Right atrium auricular region (tissue), 2 donors: ENCODE measurements at regions not wholly inside any gene's neighbourhood (a gene's known extent, or its start where the extent isn't known, plus 50 kb on each side); places are given as distances from the start of the nearest gene placed in this dataset.

Source experiments
- DNase-seq: peaks from one replicate; pipeline ENCODE4 v3.0.0-alpha.2; 2019; ENCODE audit warnings: low spot score
- H3K27ac ChIP-seq, 2 donors: fragments of 200-600 bp; sonication (generic); 1 replicate in 1 of 2; 2 replicates in 1 of 2; pipeline ENCODE4 v1.5.1; 2016 to 2019
- H3K27me3 ChIP-seq, 2 donors: fragments of 200-600 bp; sonication (generic); one replicate each; pipeline versions ENCODE4 v1.5.1 to v1.6.0; 2017 to 2019
- H3K36me3 ChIP-seq: fragments of 200-600 bp; sonication (generic); one replicate; pipeline ENCODE4 v1.5.1; 2016
- H3K4me1 ChIP-seq, 2 donors: fragments of 200-600 bp; sonication (generic); one replicate each; pipeline versions ENCODE4 v1.5.1 to v1.6.0; 2017 to 2019
- H3K4me3 ChIP-seq, 2 donors: fragments of 200-600 bp; sonication (generic); 1 replicate in 1 of 2; 2 replicates in 1 of 2; pipeline ENCODE4 v1.5.1; 2017 to 2019; ENCODE audit warnings: mild to moderate bottlenecking in 1 of 2, moderate library complexity in 1 of 2
- H3K9me3 ChIP-seq, 2 donors: fragments of 200-600 bp; sonication (generic); one replicate each; pipeline ENCODE4 v1.5.1; 2019
- TF ChIP-seq, protein P1 (sequence below), 2 donors: fragments of 200-600 bp; sonication (generic); IDR thresholded peaks; one replicate each; pipeline ENCODE4 v1.5.1; 2019; ENCODE audit warnings: antibody characterized with exemption in 2 of 2

DNA sequence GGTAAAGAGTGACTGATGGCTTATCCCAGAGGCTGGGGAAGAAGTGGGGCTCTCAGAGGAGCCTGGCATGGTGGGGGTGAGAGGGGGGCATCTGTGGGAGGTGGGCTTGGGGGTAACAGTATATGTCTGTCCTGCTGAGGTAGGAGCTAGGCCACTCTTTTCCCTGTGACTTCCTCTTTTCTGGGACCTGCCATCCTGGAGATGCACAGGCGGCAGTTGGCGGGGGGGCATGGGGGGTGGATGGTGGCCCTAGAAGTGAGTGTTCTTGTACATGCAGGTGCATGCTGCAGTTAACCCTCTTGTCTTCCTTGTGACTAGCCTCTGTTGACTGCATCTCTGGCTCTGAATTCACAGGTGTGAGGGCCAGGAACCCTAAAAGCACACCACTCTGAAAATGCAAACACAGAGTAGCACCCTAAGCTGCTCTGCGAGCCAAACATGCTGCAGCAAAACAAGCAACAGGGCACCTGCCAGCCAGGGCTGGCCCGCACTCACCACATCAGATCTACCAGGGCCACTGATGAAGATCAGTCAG lies 123.8 kb upstream of the SHB start:
- Histone ChIP-seq H3K27ac (no peak overlapping the region), H3K4me3 (no peak overlapping the region), H3K27me3 (no peaks in the 10 kb centered on the region), H3K36me3 (no peaks in the 10 kb centered on the region), H3K4me1 (no peaks in the 10 kb centered on the region), H3K9me3 (no peaks in the 10 kb centered on the region)
- TF ChIP-seq, protein P1, sequence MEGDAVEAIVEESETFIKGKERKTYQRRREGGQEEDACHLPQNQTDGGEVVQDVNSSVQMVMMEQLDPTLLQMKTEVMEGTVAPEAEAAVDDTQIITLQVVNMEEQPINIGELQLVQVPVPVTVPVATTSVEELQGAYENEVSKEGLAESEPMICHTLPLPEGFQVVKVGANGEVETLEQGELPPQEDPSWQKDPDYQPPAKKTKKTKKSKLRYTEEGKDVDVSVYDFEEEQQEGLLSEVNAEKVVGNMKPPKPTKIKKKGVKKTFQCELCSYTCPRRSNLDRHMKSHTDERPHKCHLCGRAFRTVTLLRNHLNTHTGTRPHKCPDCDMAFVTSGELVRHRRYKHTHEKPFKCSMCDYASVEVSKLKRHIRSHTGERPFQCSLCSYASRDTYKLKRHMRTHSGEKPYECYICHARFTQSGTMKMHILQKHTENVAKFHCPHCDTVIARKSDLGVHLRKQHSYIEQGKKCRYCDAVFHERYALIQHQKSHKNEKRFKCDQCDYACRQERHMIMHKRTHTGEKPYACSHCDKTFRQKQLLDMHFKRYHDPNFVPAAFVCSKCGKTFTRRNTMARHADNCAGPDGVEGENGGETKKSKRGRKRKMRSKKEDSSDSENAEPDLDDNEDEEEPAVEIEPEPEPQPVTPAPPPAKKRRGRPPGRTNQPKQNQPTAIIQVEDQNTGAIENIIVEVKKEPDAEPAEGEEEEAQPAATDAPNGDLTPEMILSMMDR (IDR thresholded peaks at IDR 0.05), result no peak
- DNase-seq, result no peak

DNA sequence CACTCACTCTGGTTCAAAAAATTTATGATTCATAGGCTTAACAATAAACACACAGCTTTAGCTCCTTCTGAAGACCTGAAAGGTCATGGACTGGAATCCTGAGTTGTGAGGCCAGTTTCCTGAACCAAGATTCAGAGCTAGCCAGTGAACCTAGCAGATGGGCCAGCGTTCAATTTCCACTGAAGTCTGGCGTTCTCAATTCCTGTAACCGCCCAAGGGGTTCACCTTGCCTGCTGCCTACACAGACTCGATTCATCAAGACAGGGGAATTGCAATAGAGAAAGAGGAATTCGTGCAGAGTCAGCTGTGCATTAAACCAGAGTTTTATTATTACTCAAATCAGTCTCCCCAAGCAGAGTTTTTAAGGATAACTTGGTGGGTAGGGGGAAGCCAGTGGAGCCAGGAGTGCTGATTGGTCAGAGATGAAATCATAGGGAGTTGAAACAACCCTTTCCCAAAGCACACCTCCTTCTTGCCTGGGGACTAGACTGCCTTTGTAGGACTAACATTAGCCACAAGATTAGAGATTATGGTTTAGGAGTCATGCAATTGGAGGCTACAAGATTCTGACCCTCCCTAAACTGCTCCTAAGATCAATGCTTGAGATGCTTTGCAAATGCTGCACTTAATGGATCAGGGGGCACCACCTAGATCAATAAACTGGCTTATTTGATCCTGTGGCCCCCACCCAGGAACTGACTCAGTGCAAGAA lies 117.5 kb upstream of the SHB start:
- Histone ChIP-seq H3K4me1 (no peaks in the 10 kb centered on the region), H3K27ac (no peak overlapping the region), H3K9me3 (no peaks in the 10 kb centered on the region), H3K36me3 (no peaks in the 10 kb centered on the region), H3K27me3 (no peaks in the 10 kb centered on the region), H3K4me3 (no peak overlapping the region)
- no peak for DNase-seq
- TF ChIP-seq, protein P1 (IDR thresholded peaks at IDR 0.05), result no peak

GRCh38 chr9:38185647-38186403 lies 116.8 kb upstream of the SHB start:
- TF ChIP-seq, protein P1 (IDR thresholded peaks at IDR 0.05), result no peak
- no peaks in the 10 kb centered on the region for H3K9me3 ChIP-seq
- H3K4me3 ChIP-seq, result no peak overlapping the region

DNA sequence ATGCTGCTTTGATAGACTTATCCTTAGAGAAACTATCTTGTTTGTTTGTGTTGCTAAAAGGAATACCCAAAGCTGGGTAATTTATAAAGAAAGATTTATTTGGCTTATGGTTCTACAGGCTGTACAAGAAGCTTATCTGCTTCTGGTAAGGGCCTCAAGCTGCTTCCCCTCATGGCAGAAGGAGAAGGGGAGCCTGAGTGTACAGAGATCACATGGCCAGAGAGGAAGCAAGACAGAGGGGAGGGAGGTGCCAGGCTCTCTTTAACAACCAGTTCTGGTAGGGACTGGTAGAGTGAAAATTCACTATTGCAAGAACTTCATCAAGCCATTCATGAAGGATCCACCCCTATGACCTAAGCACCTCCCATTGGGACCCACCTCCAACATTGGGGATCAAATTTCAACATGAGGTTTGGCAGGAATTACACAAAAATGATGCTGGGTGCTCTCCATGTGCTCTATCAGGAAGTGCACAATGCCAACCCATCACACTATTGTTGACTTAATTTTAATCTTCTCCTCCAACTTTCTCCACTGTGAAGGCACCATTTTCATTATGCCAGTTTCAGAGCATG lies 115.1 kb upstream of the SHB start:
- DNase-seq, result no peak
- no peak overlapping the region for H3K4me3 ChIP-seq
- no peaks in the 10 kb centered on the region for H3K36me3 ChIP-seq
- no peak overlapping the region for H3K27ac ChIP-seq
- no peaks in the 10 kb centered on the region for H3K9me3 ChIP-seq
- H3K27me3 ChIP-seq, result no peaks in the 10 kb centered on the region
- H3K4me1 ChIP-seq, result no peaks in the 10 kb centered on the region
- TF ChIP-seq, protein P1 (IDR thresholded peaks at IDR 0.05), result no peak

More at GRCh38 chr9:38185647-38186403, 116.8 kb upstream of the SHB start:
- Histone ChIP-seq H3K36me3 (no peaks in the 10 kb centered on the region), H3K27me3 (no peaks in the 10 kb centered on the region), H3K4me1 (no peaks in the 10 kb centered on the region), H3K27ac (no peak overlapping the region)
- DNase-seq, result no peak

- H3K9me3 ChIP-seq, result no peaks in the 10 kb centered on the region
- no peak overlapping the region for H3K27ac ChIP-seq
- DNase-seq, result no peak
- no peak overlapping the region for H3K4me3 ChIP-seq
- no peaks in the 10 kb centered on the region for H3K27me3 ChIP-seq
- TF ChIP-seq, protein P1 (IDR thresholded peaks at IDR 0.05), result no peak
- no peaks in the 10 kb centered on the region for H3K36me3 ChIP-seq
- no peaks in the 10 kb centered on the region for H3K4me1 ChIP-seq
Measured at GRCh38 chr9:38182321-38182720, 113.3 kb upstream of the SHB start.
